ENCODE measurements at regions not wholly inside any gene's neighbourhood (a gene's known extent, or its start where the extent isn't known, plus 50 kb on each side); places are given as distances from the start of the nearest gene placed in this dataset.
"Not testable (repeated sequence)": the region's sequence is repeated elsewhere in the genome, so short reads cannot be mapped to it uniquely, and the experiment has no call there.

GRCh38 chr9:93761822-93762221, 185.4 kb downstream of the PHF2 start:
- Histone ChIP-seq H3K9me3 (ENCODE audit: control extremely low read depth in 1 of 5, control insufficient read depth in 4 of 5, insufficient read depth in 2 of 5, low read depth in 1 of 5, low read length in 4 of 5) (peaks cover 2 to 20% (median 4%) of the 10 kb centered on the region in 5 experiments), H3K4me1 (ENCODE audit: control extremely low read depth in 1 of 4, control insufficient read depth in 4 of 4, insufficient read depth in 4 of 4, low read length in 3 of 4) (no peaks in the 10 kb centered on the region), H3K27ac (ENCODE audit: insufficient read depth in 1 of 2, low read depth in 1 of 2, low read length in 2 of 2, poor library complexity in 1 of 2, severe bottlenecking in 2 of 2) (no peak overlapping the region), H3K4me3 (ENCODE audit: control insufficient read depth in 1 of 7, extremely low read depth in 1 of 7, insufficient read depth in 4 of 7, low read depth in 2 of 7, low read length in 6 of 7) (no peak overlapping the region), H3K36me3 (ENCODE audit: control insufficient read depth in 4 of 4, insufficient read depth in 4 of 4, low read length in 3 of 4) (no peaks in the 10 kb centered on the region), H3K27me3 (replicated peaks in 2 of 5; ENCODE audit: control insufficient read depth in 4 of 5, insufficient read depth in 5 of 5, low read length in 4 of 5) (peaks cover 0 to 7% (median 0%) of the 10 kb centered on the region in 5 experiments)
- WGBS (ENCODE audit: insufficient coverage), result no CpG with 5 or more reads among the region's 3 CpGs
- POLR2A ChIA-PET, result no interaction called here
- DNase-seq, result no peak
- CTCF ChIA-PET, result no interaction called here

- ChIA-PET POLR2A (no interaction called here), CTCF (no interaction called here)
- DNase-seq, result no peak
- Histone ChIP-seq H3K36me3 (ENCODE audit: control insufficient read depth in 4 of 4, insufficient read depth in 4 of 4, low read length in 3 of 4) (no peaks in the 10 kb centered on the region), H3K27me3 (replicated peaks in 2 of 5; ENCODE audit: control insufficient read depth in 4 of 5, insufficient read depth in 5 of 5, low read length in 4 of 5) (peaks cover 0 to 3% (median 0%) of the 10 kb centered on the region in 5 experiments), H3K9me3 (ENCODE audit: control extremely low read depth in 1 of 5, control insufficient read depth in 4 of 5, insufficient read depth in 2 of 5, low read depth in 1 of 5, low read length in 4 of 5) (peaks cover 2 to 40% (median 19%) of the 10 kb centered on the region in 5 experiments), H3K27ac (ENCODE audit: insufficient read depth in 1 of 2, low read depth in 1 of 2, low read length in 2 of 2, poor library complexity in 1 of 2, severe bottlenecking in 2 of 2) (no peak overlapping the region), H3K4me3 (ENCODE audit: control insufficient read depth in 1 of 7, extremely low read depth in 1 of 7, insufficient read depth in 4 of 7, low read depth in 2 of 7, low read length in 6 of 7) (no peak overlapping the region), H3K4me1 (ENCODE audit: control extremely low read depth in 1 of 4, control insufficient read depth in 4 of 4, insufficient read depth in 4 of 4, low read length in 3 of 4) (no peaks in the 10 kb centered on the region)
- WGBS (ENCODE audit: insufficient coverage), result no CpG with 5 or more reads among the region's 2 CpGs
These were observed 173.7 kb downstream of the PHF2 start for GRCh38 chr9:93750045-93750444.

GRCh38 chr9:93748827-93749226, 172.4 kb downstream of the PHF2 start:
- DNase-seq, result peak in 1 of 3 donors; percentile 3
- peaks cover 4 to 36% (median 19%) of the 10 kb centered on the region in 5 experiments for H3K9me3 ChIP-seq (ENCODE audit: control extremely low read depth in 1 of 5, control insufficient read depth in 4 of 5, insufficient read depth in 2 of 5, low read depth in 1 of 5, low read length in 4 of 5)
- POLR2A ChIA-PET; H3K27me3 ChIP-seq (replicated peaks in 2 of 5; ENCODE audit: control insufficient read depth in 4 of 5, insufficient read depth in 5 of 5, low read length in 4 of 5); H3K4me3 ChIP-seq (ENCODE audit: control insufficient read depth in 1 of 7, extremely low read depth in 1 of 7, insufficient read depth in 4 of 7, low read depth in 2 of 7, low read length in 6 of 7); H3K27ac ChIP-seq (ENCODE audit: insufficient read depth in 1 of 2, low read depth in 1 of 2, low read length in 2 of 2, poor library complexity in 1 of 2, severe bottlenecking in 2 of 2); H3K4me1 ChIP-seq (ENCODE audit: control extremely low read depth in 1 of 4, control insufficient read depth in 4 of 4, insufficient read depth in 4 of 4, low read length in 3 of 4); H3K36me3 ChIP-seq (ENCODE audit: control insufficient read depth in 4 of 4, insufficient read depth in 4 of 4, low read length in 3 of 4): not testable (repeated sequence)
- WGBS (ENCODE audit: insufficient coverage), result 92% methylated on average over 1 of the region's 1 CpG
- CTCF ChIA-PET, result interaction anchor here (0.9 to 1.2 kb wide), 2 partner anchors 13 to 15 kb away, joined by 3 to 4 read pairs; no protein-coding TSS in a partner anchor

GRCh38 chr9:93731963-93732362, 155.6 kb downstream of the PHF2 start:
- no peaks in the 10 kb centered on the region for H3K36me3 ChIP-seq (ENCODE audit: control insufficient read depth in 4 of 4, insufficient read depth in 4 of 4, low read length in 3 of 4)
- H3K4me3 ChIP-seq (ENCODE audit: control insufficient read depth in 1 of 7, extremely low read depth in 1 of 7, insufficient read depth in 4 of 7, low read depth in 2 of 7, low read length in 6 of 7), result no peak overlapping the region
- H3K9me3 ChIP-seq (ENCODE audit: control extremely low read depth in 1 of 5, control insufficient read depth in 4 of 5, insufficient read depth in 2 of 5, low read depth in 1 of 5, low read length in 4 of 5), result peaks cover 4 to 21% (median 13%) of the 10 kb centered on the region in 5 experiments
- H3K27me3 ChIP-seq (replicated peaks in 2 of 5; ENCODE audit: control insufficient read depth in 4 of 5, insufficient read depth in 5 of 5, low read length in 4 of 5), result peaks cover 0 to 23% (median 0%) of the 10 kb centered on the region in 5 experiments
- whole genome bisulfite sequencing (ENCODE audit: insufficient coverage), result 75% methylated on average over 1 of the region's 1 CpG
- ChIA-PET POLR2A (no interaction called here), CTCF (no interaction called here)
- no peak overlapping the region for H3K27ac ChIP-seq (ENCODE audit: insufficient read depth in 1 of 2, low read depth in 1 of 2, low read length in 2 of 2, poor library complexity in 1 of 2, severe bottlenecking in 2 of 2)
- H3K4me1 ChIP-seq (ENCODE audit: control extremely low read depth in 1 of 4, control insufficient read depth in 4 of 4, insufficient read depth in 4 of 4, low read length in 3 of 4), result no peaks in the 10 kb centered on the region
- no peak for DNase-seq

- no peak overlapping the region for H3K4me3 ChIP-seq (ENCODE audit: control insufficient read depth in 1 of 7, extremely low read depth in 1 of 7, insufficient read depth in 4 of 7, low read depth in 2 of 7, low read length in 6 of 7)
- no peak for DNase-seq
- H3K9me3 ChIP-seq (ENCODE audit: control extremely low read depth in 1 of 5, control insufficient read depth in 4 of 5, insufficient read depth in 2 of 5, low read depth in 1 of 5, low read length in 4 of 5), result peaks cover 4 to 21% (median 13%) of the 10 kb centered on the region in 5 experiments
- H3K27ac ChIP-seq (ENCODE audit: insufficient read depth in 1 of 2, low read depth in 1 of 2, low read length in 2 of 2, poor library complexity in 1 of 2, severe bottlenecking in 2 of 2), result no peak overlapping the region
- POLR2A ChIA-PET, result no interaction called here
- H3K27me3 ChIP-seq (replicated peaks in 2 of 5; ENCODE audit: control insufficient read depth in 4 of 5, insufficient read depth in 5 of 5, low read length in 4 of 5), result peaks cover 0 to 26% (median 0%) of the 10 kb centered on the region in 5 experiments
- WGBS (ENCODE audit: insufficient coverage), result 94% methylated on average over 4 of the region's 8 CpGs
- H3K36me3 ChIP-seq (ENCODE audit: control insufficient read depth in 4 of 4, insufficient read depth in 4 of 4, low read length in 3 of 4), result no peaks in the 10 kb centered on the region
- CTCF ChIA-PET, result no interaction called here
- no peaks in the 10 kb centered on the region for H3K4me1 ChIP-seq (ENCODE audit: control extremely low read depth in 1 of 4, control insufficient read depth in 4 of 4, insufficient read depth in 4 of 4, low read length in 3 of 4)
These were observed 154.3 kb downstream of the PHF2 start for GRCh38 chr9:93730648-93731047.

GRCh38 chr9:93730217-93730616, 153.8 kb downstream of the PHF2 start:
- Histone ChIP-seq H3K27ac (ENCODE audit: insufficient read depth in 1 of 2, low read depth in 1 of 2, low read length in 2 of 2, poor library complexity in 1 of 2, severe bottlenecking in 2 of 2) (no peak overlapping the region), H3K36me3 (ENCODE audit: control insufficient read depth in 4 of 4, insufficient read depth in 4 of 4, low read length in 3 of 4) (no peaks in the 10 kb centered on the region), H3K4me1 (ENCODE audit: control extremely low read depth in 1 of 4, control insufficient read depth in 4 of 4, insufficient read depth in 4 of 4, low read length in 3 of 4) (no peaks in the 10 kb centered on the region), H3K27me3 (replicated peaks in 2 of 5; ENCODE audit: control insufficient read depth in 4 of 5, insufficient read depth in 5 of 5, low read length in 4 of 5) (peaks cover 0 to 26% (median 0%) of the 10 kb centered on the region in 5 experiments), H3K9me3 (ENCODE audit: control extremely low read depth in 1 of 5, control insufficient read depth in 4 of 5, insufficient read depth in 2 of 5, low read depth in 1 of 5, low read length in 4 of 5) (peaks cover 4 to 21% (median 13%) of the 10 kb centered on the region in 5 experiments), H3K4me3 (ENCODE audit: control insufficient read depth in 1 of 7, extremely low read depth in 1 of 7, insufficient read depth in 4 of 7, low read depth in 2 of 7, low read length in 6 of 7) (no peak overlapping the region)
- ChIA-PET CTCF (no interaction called here), POLR2A (no interaction called here)
- 64% methylated on average over 11 of the region's 11 CpGs for WGBS (ENCODE audit: insufficient coverage)
- no peak for DNase-seq
